Heart left ventricle (tissue), 13 donors: ENCODE measurements at regions not wholly inside any gene's neighbourhood (a gene's known extent, or its start where the extent isn't known, plus 50 kb on each side); places are given as distances from the start of the nearest gene placed in this dataset.

Experiments used
- POLR2A ChIP-seq, 2 donors: fragments of 450-650 bp; IDR thresholded peaks; one replicate each; pipeline ENCODE4 v1.6.1; 2017; ENCODE audit warnings: antibody characterized with exemption in 2 of 2, mild to moderate bottlenecking in 2 of 2, moderate library complexity in 2 of 2
- TF ChIP-seq, protein P1 (sequence below), 12 donors: fragments of 200-600 bp; sonication (generic) in 4 of 12; IDR thresholded peaks; one replicate each; pipeline versions ENCODE4 v1.5.0 to v1.8.0; 2018 to 2022; ENCODE audit warnings: antibody characterized with exemption in 12 of 12, mild to moderate bottlenecking in 5 of 12
- donor health status: ischemic (EF 13 %, LVEDD 7.1; RV severe dilation, severe dysfunction).
- donor health status: DM: no; HTN: yes; CAD: no.
- donor health status: DM: no; HTN: no; CAD: no.
- donor health status: ischemic (EF 25% LVEDD 6.9; RV normal size, moderate dysfunction).
- donor health status: ischemic (EF 25% LVEDD 5.7; RV mildly dilated, moderate dysfunction).
- donor health status: ischemic (EF 35%, LVEDD 5.7; RV mildly dilated, moderate dysfunction).
- donor health status: nonischemic (EF 11% LVEDD 7.7; RV severe dilation, severe dysfunction).
- donor health status: DM: yes; HTN: yes; CAD: no.
- donor health status: PGD.
- donor health status: ischemic (EF 29% LVEDD 5.4; RV normal size, mild dysfunction).
- donor health status: nonischemic (EF 23%, LVEDD 6.1; RV moderate dilation, normal function).

DNA sequence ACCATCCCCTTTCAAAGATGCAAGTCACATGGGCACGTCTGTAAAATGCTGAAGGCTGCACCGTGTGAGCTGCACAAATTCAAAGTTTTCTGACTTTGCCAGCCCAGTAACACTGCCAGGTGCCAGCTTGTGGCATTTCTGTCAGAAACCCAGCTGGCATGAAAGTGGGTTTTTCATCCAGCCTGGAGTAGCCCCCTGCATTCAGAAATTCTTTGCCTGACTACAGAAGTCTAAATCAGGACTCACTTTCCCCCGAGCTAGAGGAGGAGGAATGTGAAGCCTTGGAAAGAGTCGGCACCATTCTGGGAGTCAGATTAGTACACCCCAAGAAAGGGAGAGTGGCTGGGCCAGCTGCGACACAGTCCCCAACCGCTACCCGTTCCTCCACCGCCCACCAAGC, 56.7 kb upstream of the EN2 start:
- TF ChIP-seq, protein P1, sequence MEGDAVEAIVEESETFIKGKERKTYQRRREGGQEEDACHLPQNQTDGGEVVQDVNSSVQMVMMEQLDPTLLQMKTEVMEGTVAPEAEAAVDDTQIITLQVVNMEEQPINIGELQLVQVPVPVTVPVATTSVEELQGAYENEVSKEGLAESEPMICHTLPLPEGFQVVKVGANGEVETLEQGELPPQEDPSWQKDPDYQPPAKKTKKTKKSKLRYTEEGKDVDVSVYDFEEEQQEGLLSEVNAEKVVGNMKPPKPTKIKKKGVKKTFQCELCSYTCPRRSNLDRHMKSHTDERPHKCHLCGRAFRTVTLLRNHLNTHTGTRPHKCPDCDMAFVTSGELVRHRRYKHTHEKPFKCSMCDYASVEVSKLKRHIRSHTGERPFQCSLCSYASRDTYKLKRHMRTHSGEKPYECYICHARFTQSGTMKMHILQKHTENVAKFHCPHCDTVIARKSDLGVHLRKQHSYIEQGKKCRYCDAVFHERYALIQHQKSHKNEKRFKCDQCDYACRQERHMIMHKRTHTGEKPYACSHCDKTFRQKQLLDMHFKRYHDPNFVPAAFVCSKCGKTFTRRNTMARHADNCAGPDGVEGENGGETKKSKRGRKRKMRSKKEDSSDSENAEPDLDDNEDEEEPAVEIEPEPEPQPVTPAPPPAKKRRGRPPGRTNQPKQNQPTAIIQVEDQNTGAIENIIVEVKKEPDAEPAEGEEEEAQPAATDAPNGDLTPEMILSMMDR (IDR thresholded peaks at IDR 0.05), result no peak
- no peak for TF ChIP-seq POLR2A (IDR thresholded peaks at IDR 0.05)
